CD4-positive, alpha-beta T cell treated with Interleukin-17A for 4 hours (primary cell): ENCODE measurements at regions not wholly inside any gene's neighbourhood (a gene's known extent, or its start where the extent isn't known, plus 50 kb on each side); places are given as distances from the start of the nearest gene placed in this dataset.

ENCODE experiments used
- DNase-seq: peaks from one replicate; pipeline ENCODE4 v3.0.0-alpha.2; 2020; ENCODE audit warnings: mixed read lengths

- no peak for DNase-seq
Observed at GRCh38 chr3:34920806-34921205, 718.5 kb upstream of the ARPP21 start.

- DNase-seq, result no peak
Observed at GRCh38 chr3:34924961-34925360, 714.4 kb upstream of the ARPP21 start.

- DNase-seq, result no peak
Observed at GRCh38 chr3:34925851-34926250, 713.5 kb upstream of the ARPP21 start.

- no peak for DNase-seq
Observed at GRCh38 chr3:34929036-34929435, 710.3 kb upstream of the ARPP21 start.

GRCh38 chr3:34934660-34935059, 704.7 kb upstream of the ARPP21 start:
- no peak for DNase-seq

GRCh38 chr3:34938784-34939183, 700.5 kb upstream of the ARPP21 start:
- no peak for DNase-seq

GRCh38 chr3:34942256-34942655, 697.1 kb upstream of the ARPP21 start:
- DNase-seq, result no peak

- DNase-seq, result no peak
Observed at GRCh38 chr3:34947834-34948233, 691.5 kb upstream of the ARPP21 start.

- DNase-seq, result no peak
Observed at GRCh38 chr3:34948517-34948916, 690.8 kb upstream of the ARPP21 start.

GRCh38 chr3:34955680-34956079, 683.6 kb upstream of the ARPP21 start:
- no peak for DNase-seq

GRCh38 chr3:34956511-34956910, 682.8 kb upstream of the ARPP21 start:
- DNase-seq, result no peak

GRCh38 chr3:34957677-34958076, 681.6 kb upstream of the ARPP21 start:
- no peak for DNase-seq

GRCh38 chr3:34969513-34969912, 669.8 kb upstream of the ARPP21 start:
- no peak for DNase-seq

- no peak for DNase-seq
Observed at GRCh38 chr3:34972481-34972880, 666.8 kb upstream of the ARPP21 start.

GRCh38 chr3:34973586-34973985, 665.7 kb upstream of the ARPP21 start:
- DNase-seq, result no peak

- DNase-seq, result no peak
Observed at GRCh38 chr3:34983631-34984030, 655.7 kb upstream of the ARPP21 start.

- DNase-seq, result no peak
Observed at GRCh38 chr3:34988296-34988695, 651.0 kb upstream of the ARPP21 start.

- DNase-seq, result no peak
Observed at GRCh38 chr3:34995796-34996430, 643.4 kb upstream of the ARPP21 start.

- DNase-seq, result no peak
Observed at GRCh38 chr3:34998902-34999301, 640.4 kb upstream of the ARPP21 start.

- no peak for DNase-seq
Observed at GRCh38 chr3:35012214-35012613, 627.1 kb upstream of the ARPP21 start.

GRCh38 chr3:35028157-35028556, 611.2 kb upstream of the ARPP21 start:
- no peak for DNase-seq

GRCh38 chr3:35042210-35042991, 596.9 kb upstream of the ARPP21 start:
- no peak for DNase-seq

GRCh38 chr3:35043040-35043439, 596.3 kb upstream of the ARPP21 start:
- DNase-seq, result no peak

GRCh38 chr3:35044190-35044589, 595.1 kb upstream of the ARPP21 start:
- no peak for DNase-seq

GRCh38 chr3:35045118-35045517, 594.2 kb upstream of the ARPP21 start:
- DNase-seq, result no peak
